ENCODE measurements at regions not wholly inside any gene's neighbourhood (a gene's known extent, or its start where the extent isn't known, plus 50 kb on each side); places are given as distances from the start of the nearest gene placed in this dataset.

DNA sequence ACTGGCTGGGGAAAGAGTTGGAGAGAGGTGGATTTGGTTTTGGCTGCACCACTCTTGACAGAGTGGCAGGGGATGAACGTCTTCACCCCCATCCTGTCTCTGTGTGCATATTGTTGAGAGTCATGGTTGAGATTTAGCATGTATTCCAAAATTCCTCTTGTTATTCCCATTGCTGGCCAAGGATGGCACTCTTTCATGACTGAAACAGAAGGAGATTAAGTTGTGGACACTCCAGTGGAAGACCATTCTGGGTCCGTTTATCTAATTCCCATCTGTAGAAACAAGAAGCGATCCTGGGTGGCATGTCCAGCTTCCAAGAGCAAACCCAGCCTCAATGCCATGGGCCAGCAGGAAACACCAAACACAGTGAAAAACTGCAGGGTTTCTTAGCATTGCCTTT lies 469.0 kb upstream of the IGFBP3 start:
- Histone ChIP-seq H3K4me3 (ENCODE audit: low read depth, low read length) (no peak overlapping the region), H3K27me3 (replicated peaks) (no peaks in the 10 kb centered on the region), H3K27ac (no peak overlapping the region), H3K36me3 (replicated peaks) (no peaks in the 10 kb centered on the region)
- TF ChIP-seq, protein P1, sequence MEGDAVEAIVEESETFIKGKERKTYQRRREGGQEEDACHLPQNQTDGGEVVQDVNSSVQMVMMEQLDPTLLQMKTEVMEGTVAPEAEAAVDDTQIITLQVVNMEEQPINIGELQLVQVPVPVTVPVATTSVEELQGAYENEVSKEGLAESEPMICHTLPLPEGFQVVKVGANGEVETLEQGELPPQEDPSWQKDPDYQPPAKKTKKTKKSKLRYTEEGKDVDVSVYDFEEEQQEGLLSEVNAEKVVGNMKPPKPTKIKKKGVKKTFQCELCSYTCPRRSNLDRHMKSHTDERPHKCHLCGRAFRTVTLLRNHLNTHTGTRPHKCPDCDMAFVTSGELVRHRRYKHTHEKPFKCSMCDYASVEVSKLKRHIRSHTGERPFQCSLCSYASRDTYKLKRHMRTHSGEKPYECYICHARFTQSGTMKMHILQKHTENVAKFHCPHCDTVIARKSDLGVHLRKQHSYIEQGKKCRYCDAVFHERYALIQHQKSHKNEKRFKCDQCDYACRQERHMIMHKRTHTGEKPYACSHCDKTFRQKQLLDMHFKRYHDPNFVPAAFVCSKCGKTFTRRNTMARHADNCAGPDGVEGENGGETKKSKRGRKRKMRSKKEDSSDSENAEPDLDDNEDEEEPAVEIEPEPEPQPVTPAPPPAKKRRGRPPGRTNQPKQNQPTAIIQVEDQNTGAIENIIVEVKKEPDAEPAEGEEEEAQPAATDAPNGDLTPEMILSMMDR (IDR thresholded peaks at IDR 0.05; ENCODE audit: low read depth, low read length, missing control alignments), result peak; percentile 30
- peak; percentile 25 for DNase-seq
- in situ Hi-C loops (cut with HindIII; ENCODE audit: low pct_ligation_motif_present, low sequenced_read_pairs), result loop anchor here (25.0 kb wide), 1 partner anchor 147 kb away; no protein-coding TSS in a partner anchor

DNA sequence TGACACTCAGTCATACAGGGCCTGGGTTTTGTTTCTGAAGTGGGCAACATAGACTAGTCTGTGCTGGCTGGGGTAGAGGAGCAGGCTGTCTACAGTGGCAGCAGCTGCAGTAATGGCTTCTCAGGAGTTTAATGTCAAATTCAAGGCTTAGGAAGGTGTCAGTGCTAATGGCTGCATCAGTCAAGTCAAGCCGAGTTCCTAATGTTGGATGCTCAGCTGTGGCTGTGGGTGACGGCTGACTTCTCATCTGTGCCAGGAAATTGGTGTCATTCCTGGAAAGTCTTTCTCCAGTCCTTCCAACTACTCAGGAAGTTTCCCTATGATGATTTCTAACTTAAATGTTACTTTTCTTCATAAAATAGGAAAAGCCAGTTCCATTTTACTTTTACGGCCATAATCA lies 468.1 kb upstream of the IGFBP3 start:
- in situ Hi-C loops (cut with HindIII; ENCODE audit: low pct_ligation_motif_present, low sequenced_read_pairs), result loop anchor here (25.0 kb wide), 1 partner anchor 148 kb away; no protein-coding TSS in a partner anchor
- Histone ChIP-seq H3K27me3 (replicated peaks) (no peaks in the 10 kb centered on the region), H3K4me3 (ENCODE audit: low read depth, low read length) (no peak overlapping the region), H3K36me3 (replicated peaks) (no peaks in the 10 kb centered on the region), H3K27ac (no peak overlapping the region)
- no peak for DNase-seq
- TF ChIP-seq, protein P1 (IDR thresholded peaks at IDR 0.05; ENCODE audit: low read depth, low read length, missing control alignments), result no peak

- in situ Hi-C loops (cut with HindIII; ENCODE audit: low pct_ligation_motif_present, low sequenced_read_pairs), result loop anchor here (25.0 kb wide), 1 partner anchor 150 kb away; no protein-coding TSS in a partner anchor
- TF ChIP-seq, protein P1 (IDR thresholded peaks at IDR 0.05; ENCODE audit: low read depth, low read length, missing control alignments), result no peak
- Histone ChIP-seq H3K36me3 (replicated peaks) (no peaks in the 10 kb centered on the region), H3K27ac (peak overlapping the region; percentile 98), H3K4me3 (ENCODE audit: low read depth, low read length) (no peak overlapping the region), H3K27me3 (replicated peaks) (no peaks in the 10 kb centered on the region)
- DNase-seq, result peak; percentile 45
Measured at GRCh38 chr7:46387646-46388045, 466.6 kb upstream of the IGFBP3 start.

- in situ Hi-C loops (cut with HindIII; ENCODE audit: low pct_ligation_motif_present, low sequenced_read_pairs), result loop anchor here (25.0 kb wide), 1 partner anchor 151 kb away; no protein-coding TSS in a partner anchor
- peak overlapping the region; percentile 98 for H3K27ac ChIP-seq
- DNase-seq, result peak; percentile 79
Measured at GRCh38 chr7:46386428-46387399, 465.6 kb upstream of the IGFBP3 start.

GRCh38 chr7:46385662-46386309 lies 464.7 kb upstream of the IGFBP3 start:
- in situ Hi-C loops (cut with HindIII; ENCODE audit: low pct_ligation_motif_present, low sequenced_read_pairs), result loop anchor here (25.0 kb wide), 1 partner anchor 152 kb away; no protein-coding TSS in a partner anchor
- Histone ChIP-seq H3K36me3 (replicated peaks) (no peaks in the 10 kb centered on the region), H3K27me3 (replicated peaks) (no peaks in the 10 kb centered on the region), H3K27ac (peak overlapping the region; percentile 98), H3K4me3 (ENCODE audit: low read depth, low read length) (no peak overlapping the region)
- peak; percentile 91 for DNase-seq
- TF ChIP-seq, protein P1 (IDR thresholded peaks at IDR 0.05; ENCODE audit: low read depth, low read length, missing control alignments), result no peak

More at GRCh38 chr7:46386428-46387399, 465.6 kb upstream of the IGFBP3 start:
- TF ChIP-seq, protein P1 (IDR thresholded peaks at IDR 0.05; ENCODE audit: low read depth, low read length, missing control alignments), result no peak
- no peak overlapping the region for H3K4me3 ChIP-seq (ENCODE audit: low read depth, low read length)
- no peaks in the 10 kb centered on the region for H3K27me3 ChIP-seq (replicated peaks)
- H3K36me3 ChIP-seq (replicated peaks), result no peaks in the 10 kb centered on the region

Data from brain microvascular endothelial cell (primary cell).